PC-9 (cell line): ENCODE measurements at regions not wholly inside any gene's neighbourhood (a gene's known extent, or its start where the extent isn't known, plus 50 kb on each side); places are given as distances from the start of the nearest gene placed in this dataset.

Source experiments
- BruUV-seq: library from RNA; stranded (reverse); fragments of 400-500 nt; replicated peaks from 2 replicates; lab custom pipeline; 2021; lab: Mats Ljungman, UMichigan
- CTCF ChIA-PET: fragments of 300-600 bp; sonication (Branson Sonifier 250); formaldehyde crosslinking; loops from one replicate; lab custom pipeline; 2022; ENCODE audit warnings: antibody characterized with exemption; lab: Charles Lee
- POLR2A ChIA-PET: fragments of 300-600 bp; sonication (Branson Sonifier 250); formaldehyde crosslinking; loops from one replicate; lab custom pipeline; 2022; ENCODE audit warnings: antibody characterized with exemption; ENCODE audit not compliant: unreplicated experiment; lab: Charles Lee
- DNase-seq, 2 experiments: peaks; one replicate each; pipeline versions ENCODE4 v3.0.0 to v3.0.0-alpha.2; 2015 to 2022; ENCODE audit warnings: mixed read lengths in 1 of 2
- H2AFZ ChIP-seq: fragments of 200-600 bp; sonication (generic); 2 replicates; pipeline ENCODE4 v1.8.1; 2017; ENCODE audit warnings: antibody characterized with exemption
- H3F3A ChIP-seq: fragments of 200-600 bp; sonication (generic); 2 replicates; pipeline ENCODE4 v1.8.1; 2017; ENCODE audit warnings: antibody characterized with exemption, mild to moderate bottlenecking, low read depth; ENCODE audit not compliant: insufficient read depth
- H3K27ac ChIP-seq: fragments of 200-600 bp; sonication (generic); 2 replicates; pipeline ENCODE4 v1.6.1; 2016; ENCODE audit warnings: mixed run types
- H3K27me3 ChIP-seq: fragments of 200-600 bp; sonication (generic); 2 replicates; pipeline ENCODE4 v1.6.1; 2016; ENCODE audit warnings: low read depth, mixed run types; ENCODE audit not compliant: insufficient read depth
- H3K36me3 ChIP-seq: fragments of 200-600 bp; sonication (generic); 2 replicates; pipeline ENCODE4 v1.6.1; 2016; ENCODE audit warnings: low read depth, mixed run types
- H3K4me1 ChIP-seq: fragments of 200-600 bp; sonication (generic); replicated peaks from 2 replicates; pipeline ENCODE4 v1.6.1; 2016; ENCODE audit warnings: mixed run types; ENCODE audit not compliant: insufficient read depth
- H3K4me2 ChIP-seq: fragments of 200-600 bp; sonication (generic); 2 replicates; pipeline ENCODE4 v1.6.1; 2017; ENCODE audit warnings: mixed run types
- H3K4me3 ChIP-seq: fragments of 200-600 bp; sonication (generic); 2 replicates; pipeline ENCODE4 v1.6.1; 2016; ENCODE audit warnings: mixed run types
- H3K79me2 ChIP-seq: fragments of 200-600 bp; sonication (generic); 2 replicates; pipeline ENCODE4 v1.6.1; 2017; ENCODE audit warnings: low read depth, mixed run types
- H3K9me2 ChIP-seq: fragments of 200-600 bp; sonication (generic); 2 replicates; pipeline ENCODE4 v1.8.1; 2017; ENCODE audit warnings: mild to moderate bottlenecking; ENCODE audit not compliant: insufficient read depth
- H3K9me3 ChIP-seq: fragments of 200-600 bp; sonication (generic); 2 replicates; pipeline ENCODE4 v1.8.1; 2016; ENCODE audit warnings: low read depth; ENCODE audit not compliant: insufficient read depth
- H4K20me1 ChIP-seq: fragments of 200-600 bp; sonication (generic); 2 replicates; pipeline ENCODE4 v1.8.1; 2017; ENCODE audit not compliant: insufficient read depth
- EZH2 ChIP-seq: fragments of 200-600 bp; sonication (generic); IDR thresholded peaks from 2 replicates; pipeline ENCODE4 v1.8.0; 2017; ENCODE audit warnings: antibody characterized with exemption, low read depth
- intact Hi-C: fragments of 100-400 bp; cut with micrococcal nuclease; formaldehyde crosslinking; loops from one replicate; pipeline ENCODE4 v1.10.0; 2022; ENCODE audit not compliant: unreplicated experiment
- TF ChIP-seq, protein P1 (sequence below): fragments of 200-600 bp; sonication (generic); conservative IDR thresholded peaks from 2 replicates; pipeline ENCODE4 v1.6.1; 2017; ENCODE audit warnings: mixed run types, antibody characterized with exemption, mild to moderate bottlenecking, moderate library complexity

DNA sequence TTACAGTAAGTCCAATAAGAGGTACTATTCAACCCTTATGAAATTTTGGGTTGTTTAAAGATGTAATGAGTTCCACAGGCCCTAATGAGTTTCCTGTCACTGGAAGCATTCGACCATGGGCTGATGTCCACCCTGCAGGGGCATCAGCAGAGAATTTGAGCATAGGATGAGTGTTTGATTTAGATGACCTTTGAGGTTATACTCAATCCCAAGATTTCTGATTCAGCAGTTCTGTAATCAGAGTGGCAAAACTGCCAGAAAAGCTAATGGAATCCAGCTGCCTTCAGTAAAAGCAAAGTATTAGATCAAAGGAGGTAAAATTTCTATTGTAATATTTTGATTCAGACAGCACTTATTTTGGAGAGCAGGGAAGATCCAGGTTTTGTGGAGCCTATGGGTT is 68.3 kb downstream of the COX7C start:
- H3K9me2 ChIP-seq = no peaks in the 10 kb centered on the region
- no peaks in the 10 kb centered on the region for H3K4me1 ChIP-seq
- no peaks in the 10 kb centered on the region for H3K79me2 ChIP-seq
- BruUV-seq = no TSS peak
- H4K20me1 ChIP-seq = no peaks in the 10 kb centered on the region
- CTCF ChIA-PET = no interaction called here
- no peak for TF ChIP-seq EZH2
- TF ChIP-seq, protein P1, sequence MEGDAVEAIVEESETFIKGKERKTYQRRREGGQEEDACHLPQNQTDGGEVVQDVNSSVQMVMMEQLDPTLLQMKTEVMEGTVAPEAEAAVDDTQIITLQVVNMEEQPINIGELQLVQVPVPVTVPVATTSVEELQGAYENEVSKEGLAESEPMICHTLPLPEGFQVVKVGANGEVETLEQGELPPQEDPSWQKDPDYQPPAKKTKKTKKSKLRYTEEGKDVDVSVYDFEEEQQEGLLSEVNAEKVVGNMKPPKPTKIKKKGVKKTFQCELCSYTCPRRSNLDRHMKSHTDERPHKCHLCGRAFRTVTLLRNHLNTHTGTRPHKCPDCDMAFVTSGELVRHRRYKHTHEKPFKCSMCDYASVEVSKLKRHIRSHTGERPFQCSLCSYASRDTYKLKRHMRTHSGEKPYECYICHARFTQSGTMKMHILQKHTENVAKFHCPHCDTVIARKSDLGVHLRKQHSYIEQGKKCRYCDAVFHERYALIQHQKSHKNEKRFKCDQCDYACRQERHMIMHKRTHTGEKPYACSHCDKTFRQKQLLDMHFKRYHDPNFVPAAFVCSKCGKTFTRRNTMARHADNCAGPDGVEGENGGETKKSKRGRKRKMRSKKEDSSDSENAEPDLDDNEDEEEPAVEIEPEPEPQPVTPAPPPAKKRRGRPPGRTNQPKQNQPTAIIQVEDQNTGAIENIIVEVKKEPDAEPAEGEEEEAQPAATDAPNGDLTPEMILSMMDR = no peak
- no peak overlapping the region for H3K4me3 ChIP-seq
- H3F3A ChIP-seq = no peaks in the 10 kb centered on the region
- no peak for DNase-seq
- POLR2A ChIA-PET = no interaction called here
- intact Hi-C loops = no loop called here
- no peaks in the 10 kb centered on the region for H3K36me3 ChIP-seq
- no peak overlapping the region for H3K4me2 ChIP-seq
- no peaks in the 10 kb centered on the region for H3K9me3 ChIP-seq
- H3K27me3 ChIP-seq = no peaks in the 10 kb centered on the region
- no peak overlapping the region for H3K27ac ChIP-seq
- H2AFZ ChIP-seq = no peak overlapping the region

DNA sequence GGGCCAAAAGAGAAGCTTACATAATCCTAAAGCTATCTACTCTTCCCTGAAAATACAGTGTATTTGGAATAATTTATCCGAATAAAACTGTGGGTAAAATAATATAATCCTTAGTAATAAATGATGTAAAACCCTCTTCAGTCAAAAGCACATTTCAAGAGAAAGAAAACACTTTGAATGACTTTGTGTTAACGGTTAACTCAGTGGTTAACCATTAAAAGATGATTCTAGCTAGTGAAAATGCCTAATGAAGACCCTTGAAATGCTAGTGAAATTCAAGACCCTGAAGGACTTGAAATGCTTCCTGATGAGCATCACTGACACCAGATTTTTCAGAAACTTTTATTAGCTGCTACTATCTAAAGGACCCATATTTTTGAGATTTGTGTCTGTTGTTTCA is 70.7 kb downstream of the COX7C start:
- intact Hi-C loops = no loop called here
- no peak overlapping the region for H3K4me3 ChIP-seq
- H3K9me2 ChIP-seq = no peaks in the 10 kb centered on the region
- H3K9me3 ChIP-seq = no peaks in the 10 kb centered on the region
- ChIA-PET POLR2A (no interaction called here), CTCF (no interaction called here)
- H2AFZ ChIP-seq = no peak overlapping the region
- no peaks in the 10 kb centered on the region for H3K27me3 ChIP-seq
- no peaks in the 10 kb centered on the region for H3K4me1 ChIP-seq
- DNase-seq = no peak
- BruUV-seq = no TSS peak
- no peaks in the 10 kb centered on the region for H3K79me2 ChIP-seq
- H3K36me3 ChIP-seq = no peaks in the 10 kb centered on the region
- TF ChIP-seq EZH2 = no peak
- TF ChIP-seq, protein P1 = no peak
- H3K27ac ChIP-seq = no peak overlapping the region
- H3F3A ChIP-seq = no peaks in the 10 kb centered on the region
- H3K4me2 ChIP-seq = no peak overlapping the region
- H4K20me1 ChIP-seq = no peaks in the 10 kb centered on the region

DNA sequence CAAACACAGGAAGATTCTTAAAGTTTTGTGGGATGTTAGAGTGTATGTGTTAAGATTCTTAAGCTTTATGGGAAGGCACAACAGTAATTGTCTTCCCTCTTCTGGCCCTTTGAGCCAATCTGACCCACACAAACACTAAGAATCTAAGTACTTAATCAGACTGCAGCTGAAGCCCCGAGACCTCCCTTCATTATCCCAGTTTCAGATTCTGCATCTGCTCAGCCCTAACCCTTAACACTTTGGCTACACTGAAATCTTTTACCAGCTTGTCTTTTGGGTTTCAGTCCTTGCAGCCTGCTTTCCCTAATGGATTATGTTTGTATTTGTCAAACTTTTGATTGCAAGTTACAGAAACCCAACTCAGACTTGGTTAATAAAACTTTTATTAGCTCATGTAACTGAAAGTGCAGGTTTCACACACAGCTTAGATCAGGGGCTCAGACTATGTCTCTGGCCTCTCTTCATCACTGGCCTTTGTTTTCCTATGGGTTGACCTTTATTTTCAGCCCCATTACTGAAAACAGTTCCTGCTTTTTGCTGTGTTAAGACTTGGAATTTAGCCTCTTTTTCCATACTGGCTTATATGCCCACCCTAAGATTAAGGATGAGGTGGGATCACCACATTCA is 71.5 kb downstream of the COX7C start:
- H3K27me3 ChIP-seq = no peaks in the 10 kb centered on the region
- H3K9me2 ChIP-seq = no peaks in the 10 kb centered on the region
- ChIA-PET CTCF (no interaction called here), POLR2A (no interaction called here)
- H3K79me2 ChIP-seq = no peaks in the 10 kb centered on the region
- no TSS peak for BruUV-seq
- no peak overlapping the region for H2AFZ ChIP-seq
- H3F3A ChIP-seq = no peaks in the 10 kb centered on the region
- H3K36me3 ChIP-seq = no peaks in the 10 kb centered on the region
- no peak overlapping the region for H3K4me2 ChIP-seq
- DNase-seq = no peak
- TF ChIP-seq, protein P1 = no peak
- TF ChIP-seq EZH2 = no peak
- H4K20me1 ChIP-seq = no peaks in the 10 kb centered on the region
- H3K27ac ChIP-seq = no peak overlapping the region
- intact Hi-C loops = no loop called here
- no peak overlapping the region for H3K4me3 ChIP-seq
- H3K9me3 ChIP-seq = no peaks in the 10 kb centered on the region
- no peaks in the 10 kb centered on the region for H3K4me1 ChIP-seq
